ENCODE measurements at regions not wholly inside any gene's neighbourhood (a gene's known extent, or its start where the extent isn't known, plus 50 kb on each side); places are given as distances from the start of the nearest gene placed in this dataset.

DNA sequence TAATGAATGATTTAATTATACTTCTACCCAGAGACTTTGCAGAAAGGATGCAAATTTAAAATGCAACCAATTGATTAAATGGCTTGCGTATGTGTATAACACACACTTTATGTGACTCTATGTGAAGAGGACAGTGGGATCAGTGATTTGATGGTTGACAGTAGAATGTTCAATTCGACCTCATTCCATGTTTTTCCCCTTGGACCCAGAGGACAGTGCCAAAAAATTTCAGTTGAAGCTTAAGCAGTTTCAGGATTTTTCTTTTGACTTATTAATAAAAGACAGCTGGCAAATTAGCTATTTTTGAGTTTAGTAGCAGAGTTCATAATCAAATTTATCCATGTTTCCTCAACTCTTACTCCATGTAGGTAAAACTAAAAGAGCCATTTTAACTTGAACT, 742.4 kb upstream of the NR2F2 start:
- Histone ChIP-seq H3K27ac (no peak overlapping the region), H3K27me3 (replicated peaks) (no peaks in the 10 kb centered on the region), H3K36me3 (no peaks in the 10 kb centered on the region), H3K4me3 (no peak overlapping the region), H3K4me1 (replicated peaks) (no peaks in the 10 kb centered on the region), H3K9me3 (replicated peaks) (no peaks in the 10 kb centered on the region)
- DNase-seq (ENCODE audit: low read depth in 1 of 2, low spot score in 2 of 2) = no peak

GRCh38 chr15:95590533-95591044, 739.9 kb upstream of the NR2F2 start:
- Histone ChIP-seq H3K27ac (no peak overlapping the region), H3K9me3 (replicated peaks) (no peaks in the 10 kb centered on the region), H3K36me3 (no peaks in the 10 kb centered on the region), H3K4me3 (no peak overlapping the region), H3K4me1 (replicated peaks) (no peaks in the 10 kb centered on the region), H3K27me3 (replicated peaks) (no peaks in the 10 kb centered on the region)
- no peak for DNase-seq (ENCODE audit: low read depth in 1 of 2, low spot score in 2 of 2)

DNA sequence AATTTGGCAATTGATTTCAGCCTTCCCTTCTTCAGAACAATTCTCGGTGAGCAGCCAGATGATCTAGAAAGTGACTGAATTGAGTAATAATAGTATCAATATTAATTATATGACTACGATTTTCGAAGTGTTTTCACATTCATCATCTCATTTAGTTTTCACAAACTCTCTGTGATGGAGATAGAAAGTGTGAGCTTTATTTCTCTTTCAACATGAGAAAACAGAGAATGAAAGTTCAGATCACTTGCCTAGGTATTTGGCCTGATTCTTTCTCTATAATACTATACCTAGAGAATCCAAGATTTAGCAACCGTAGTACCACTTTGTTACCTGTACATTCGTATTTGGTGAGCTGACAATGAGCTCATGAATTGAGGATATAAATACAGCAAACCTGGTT, 739.2 kb upstream of the NR2F2 start:
- no peaks in the 10 kb centered on the region for H3K27me3 ChIP-seq (replicated peaks)
- DNase-seq (ENCODE audit: low read depth in 1 of 2, low spot score in 2 of 2) = no peak
- no peaks in the 10 kb centered on the region for H3K36me3 ChIP-seq
- no peaks in the 10 kb centered on the region for H3K9me3 ChIP-seq (replicated peaks)
- H3K27ac ChIP-seq = no peak overlapping the region
- no peaks in the 10 kb centered on the region for H3K4me1 ChIP-seq (replicated peaks)
- H3K4me3 ChIP-seq = no peak overlapping the region

- no peaks in the 10 kb centered on the region for H3K9me3 ChIP-seq (replicated peaks)
- H3K27ac ChIP-seq = no peak overlapping the region
- H3K4me1 ChIP-seq (replicated peaks) = no peaks in the 10 kb centered on the region
- H3K4me3 ChIP-seq = no peak overlapping the region
- no peaks in the 10 kb centered on the region for H3K27me3 ChIP-seq (replicated peaks)
- H3K36me3 ChIP-seq = no peaks in the 10 kb centered on the region
- no peak for DNase-seq (ENCODE audit: low read depth in 1 of 2, low spot score in 2 of 2)
These were observed 738.6 kb upstream of the NR2F2 start for GRCh38 chr15:95591886-95592285.

GRCh38 chr15:95594496-95594895, 736.0 kb upstream of the NR2F2 start:
- H3K4me1 ChIP-seq (replicated peaks) = no peaks in the 10 kb centered on the region
- H3K4me3 ChIP-seq = no peak overlapping the region
- H3K27ac ChIP-seq = no peak overlapping the region
- no peak for DNase-seq (ENCODE audit: low read depth in 1 of 2, low spot score in 2 of 2)
- H3K27me3 ChIP-seq (replicated peaks) = no peaks in the 10 kb centered on the region
- no peaks in the 10 kb centered on the region for H3K36me3 ChIP-seq
- H3K9me3 ChIP-seq (replicated peaks) = no peaks in the 10 kb centered on the region

DNA sequence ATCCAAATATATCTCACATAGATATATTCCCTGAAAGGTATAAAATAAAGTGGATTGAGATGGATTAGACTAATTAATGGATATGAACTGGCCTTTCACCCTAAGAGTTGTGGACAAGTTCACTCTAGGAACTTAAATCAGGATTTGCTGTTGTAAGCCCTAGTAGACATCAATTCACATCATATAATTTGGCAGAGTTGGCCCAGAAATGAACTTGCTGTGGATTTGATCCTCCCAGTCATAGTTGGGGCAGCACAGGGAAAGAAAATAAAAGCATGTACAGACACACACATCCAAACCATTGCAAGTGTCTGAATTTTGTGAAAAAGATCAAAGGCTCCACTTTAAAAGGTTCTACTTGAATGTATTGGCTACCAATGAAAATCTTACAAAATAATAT, 734.7 kb upstream of the NR2F2 start:
- H3K4me3 ChIP-seq = no peak overlapping the region
- DNase-seq (ENCODE audit: low read depth in 1 of 2, low spot score in 2 of 2) = no peak
- H3K27ac ChIP-seq = no peak overlapping the region
- H3K4me1 ChIP-seq (replicated peaks) = no peaks in the 10 kb centered on the region
- H3K36me3 ChIP-seq = no peaks in the 10 kb centered on the region
- no peaks in the 10 kb centered on the region for H3K27me3 ChIP-seq (replicated peaks)
- no peaks in the 10 kb centered on the region; the same call in 1 of the 2 replicates for H3K9me3 ChIP-seq (replicated peaks)

GRCh38 chr15:95596496-95596895, 734.0 kb upstream of the NR2F2 start:
- H3K27me3 ChIP-seq (replicated peaks) = no peaks in the 10 kb centered on the region
- H3K27ac ChIP-seq = no peak overlapping the region
- no peak for DNase-seq (ENCODE audit: low read depth in 1 of 2, low spot score in 2 of 2)
- no peaks in the 10 kb centered on the region for H3K36me3 ChIP-seq
- H3K4me3 ChIP-seq = no peak overlapping the region
- no peaks in the 10 kb centered on the region for H3K4me1 ChIP-seq (replicated peaks)
- H3K9me3 ChIP-seq (replicated peaks) = no peaks in the 10 kb centered on the region; the same call in 1 of the 2 replicates

DNA sequence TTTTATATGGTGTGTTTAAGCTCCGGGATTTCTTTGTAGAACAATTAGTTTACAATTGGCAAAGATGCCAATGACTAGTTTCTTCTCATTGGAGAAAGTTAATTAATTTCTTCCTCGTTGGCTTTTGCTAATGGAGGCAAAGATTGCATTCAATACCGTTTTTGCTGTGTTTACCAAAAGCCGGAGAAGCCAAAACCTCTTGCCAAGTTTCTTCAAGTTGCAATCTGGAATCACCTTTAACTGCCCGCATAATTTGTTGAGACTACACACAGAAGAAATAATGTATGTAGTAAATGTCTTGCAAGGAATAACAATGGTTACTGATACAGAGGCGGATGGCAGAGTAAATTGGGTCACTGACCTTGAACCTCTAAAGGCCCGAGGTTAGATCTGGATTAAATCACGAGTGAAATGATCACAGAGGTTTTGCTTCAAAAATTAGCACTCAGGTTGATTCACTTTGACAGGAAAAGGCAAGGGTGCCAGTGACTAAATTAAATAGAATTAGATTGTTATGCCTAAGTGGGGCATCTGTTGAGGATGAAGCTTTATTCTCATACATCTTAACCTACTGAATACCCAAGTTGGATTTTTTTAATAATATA, 732.1 kb upstream of the NR2F2 start:
- H3K27ac ChIP-seq = no peak overlapping the region
- no peaks in the 10 kb centered on the region for H3K4me1 ChIP-seq (replicated peaks)
- H3K9me3 ChIP-seq (replicated peaks) = peaks cover 2% of the 10 kb centered on the region; the same call in 1 of the 2 replicates
- DNase-seq (ENCODE audit: low read depth in 1 of 2, low spot score in 2 of 2) = no peak
- H3K4me3 ChIP-seq = no peak overlapping the region
- no peaks in the 10 kb centered on the region for H3K36me3 ChIP-seq
- H3K27me3 ChIP-seq (replicated peaks) = no peaks in the 10 kb centered on the region

GRCh38 chr15:95600367-95600766, 730.1 kb upstream of the NR2F2 start:
- Histone ChIP-seq H3K4me1 (replicated peaks) (no peaks in the 10 kb centered on the region), H3K27me3 (replicated peaks) (no peaks in the 10 kb centered on the region), H3K27ac (no peak overlapping the region), H3K4me3 (no peak overlapping the region), H3K36me3 (no peaks in the 10 kb centered on the region), H3K9me3 (replicated peaks) (peaks cover 2% of the 10 kb centered on the region; the same call in 1 of the 2 replicates)
- no peak for DNase-seq (ENCODE audit: low read depth in 1 of 2, low spot score in 2 of 2)

GRCh38 chr15:95600884-95601283, 729.6 kb upstream of the NR2F2 start:
- H3K9me3 ChIP-seq (replicated peaks) = peaks cover 2% of the 10 kb centered on the region; the same call in 1 of the 2 replicates
- H3K36me3 ChIP-seq = no peaks in the 10 kb centered on the region
- no peak overlapping the region for H3K27ac ChIP-seq
- no peak for DNase-seq (ENCODE audit: low read depth in 1 of 2, low spot score in 2 of 2)
- no peaks in the 10 kb centered on the region for H3K27me3 ChIP-seq (replicated peaks)
- H3K4me3 ChIP-seq = no peak overlapping the region
- H3K4me1 ChIP-seq (replicated peaks) = no peaks in the 10 kb centered on the region

DNA sequence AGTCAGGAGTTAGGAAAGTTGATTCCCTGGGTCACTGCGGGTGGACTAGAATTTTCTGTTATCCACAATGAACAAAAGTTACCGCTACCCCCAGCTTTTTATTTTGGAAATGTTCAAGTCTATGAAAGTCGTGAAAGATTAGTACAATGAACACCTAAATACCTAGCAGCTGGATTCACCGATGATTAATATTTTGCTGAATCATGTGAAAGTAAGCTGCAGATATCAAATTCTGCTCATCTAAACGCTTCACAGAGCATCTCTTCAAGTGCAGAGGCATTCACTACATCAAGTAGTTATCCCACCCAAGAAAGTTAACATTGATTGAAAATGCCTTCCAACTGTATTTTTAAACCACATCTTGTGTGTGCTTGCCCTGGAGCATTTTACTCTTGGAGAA, 729.0 kb upstream of the NR2F2 start:
- Histone ChIP-seq H3K4me3 (no peak overlapping the region), H3K4me1 (replicated peaks) (no peaks in the 10 kb centered on the region), H3K36me3 (no peaks in the 10 kb centered on the region), H3K27me3 (replicated peaks) (no peaks in the 10 kb centered on the region), H3K27ac (no peak overlapping the region), H3K9me3 (replicated peaks) (peaks cover 2% of the 10 kb centered on the region; the same call in 1 of the 2 replicates)
- no peak for DNase-seq (ENCODE audit: low read depth in 1 of 2, low spot score in 2 of 2)

DNA sequence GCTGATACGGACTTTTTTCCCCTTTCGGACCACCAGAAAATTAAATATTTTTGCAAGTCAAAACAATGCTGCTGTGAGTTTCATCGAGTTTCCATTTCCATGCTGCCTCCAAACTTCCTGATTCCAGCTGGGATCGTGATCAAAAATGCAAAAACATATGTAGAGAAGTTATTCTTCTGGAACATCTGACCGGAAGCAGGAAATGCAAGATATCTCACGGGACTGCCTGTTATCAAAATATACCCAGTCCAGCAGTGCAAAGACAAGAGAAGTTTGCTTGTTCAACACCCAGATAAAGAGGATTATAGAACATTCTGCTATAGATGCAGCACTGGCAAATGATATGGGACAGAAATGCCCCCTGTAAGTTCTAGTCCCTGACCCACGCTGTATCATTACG, 726.7 kb upstream of the NR2F2 start:
- no peaks in the 10 kb centered on the region for H3K36me3 ChIP-seq
- no peaks in the 10 kb centered on the region for H3K4me1 ChIP-seq (replicated peaks)
- H3K27me3 ChIP-seq (replicated peaks) = no peaks in the 10 kb centered on the region
- DNase-seq (ENCODE audit: low read depth in 1 of 2, low spot score in 2 of 2) = no peak
- H3K9me3 ChIP-seq (replicated peaks) = peaks cover 2% of the 10 kb centered on the region; the same call in 1 of the 2 replicates
- no peak overlapping the region for H3K27ac ChIP-seq
- H3K4me3 ChIP-seq = no peak overlapping the region

- Histone ChIP-seq H3K27ac (no peak overlapping the region; the same call in 1 of the 2 replicates), H3K9me3 (replicated peaks) (peaks cover 2% of the 10 kb centered on the region; the same call in 1 of the 2 replicates), H3K4me3 (no peak overlapping the region), H3K36me3 (no peaks in the 10 kb centered on the region), H3K27me3 (replicated peaks) (no peaks in the 10 kb centered on the region), H3K4me1 (replicated peaks) (no peaks in the 10 kb centered on the region)
- DNase-seq (ENCODE audit: low read depth in 1 of 2, low spot score in 2 of 2) = no peak
These were observed 725.9 kb upstream of the NR2F2 start for GRCh38 chr15:95604634-95605036.

GRCh38 chr15:95605098-95605497, 725.4 kb upstream of the NR2F2 start:
- DNase-seq (ENCODE audit: low read depth in 1 of 2, low spot score in 2 of 2) = no peak
- Histone ChIP-seq H3K4me1 (replicated peaks) (no peaks in the 10 kb centered on the region), H3K27me3 (replicated peaks) (no peaks in the 10 kb centered on the region), H3K27ac (no peak overlapping the region), H3K4me3 (no peak overlapping the region), H3K36me3 (no peaks in the 10 kb centered on the region), H3K9me3 (replicated peaks) (peaks cover 2% of the 10 kb centered on the region; the same call in 1 of the 2 replicates)

DNA sequence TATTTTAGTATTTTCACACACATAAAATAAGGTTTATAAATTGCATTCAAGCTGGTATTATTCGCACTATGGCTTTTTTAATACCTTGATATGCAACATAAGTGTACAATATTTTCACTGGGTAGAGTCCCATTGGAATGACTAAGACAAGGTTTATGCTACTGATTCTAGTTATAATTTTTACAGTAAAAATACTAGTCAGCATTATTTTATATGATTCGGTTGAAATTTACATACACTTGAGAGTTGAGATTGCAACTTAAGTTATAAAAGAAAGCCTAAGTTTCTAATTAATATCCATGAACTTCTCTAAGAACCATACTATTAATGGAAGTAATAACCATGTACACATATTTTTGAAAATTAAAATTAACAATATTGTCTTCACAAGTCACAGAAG, 723.9 kb upstream of the NR2F2 start:
- DNase-seq (ENCODE audit: low read depth in 1 of 2, low spot score in 2 of 2) = no peak
- H3K27me3 ChIP-seq (replicated peaks) = no peaks in the 10 kb centered on the region
- no peak overlapping the region for H3K27ac ChIP-seq
- no peaks in the 10 kb centered on the region for H3K36me3 ChIP-seq
- H3K4me1 ChIP-seq (replicated peaks) = no peaks in the 10 kb centered on the region
- H3K9me3 ChIP-seq (replicated peaks) = 0 out of 2 replicates have a peak, but pooled peaks cover 2% of the 10 kb centered on the region
- no peak overlapping the region for H3K4me3 ChIP-seq
